Small intestine (tissue), 7 donors: ENCODE measurements at regions not wholly inside any gene's neighbourhood (a gene's known extent, or its start where the extent isn't known, plus 50 kb on each side); places are given as distances from the start of the nearest gene placed in this dataset.

Experiments
- DNase-seq, 2 donors: peaks; one replicate each; pipeline versions ENCODE4 v3.0.0 to v3.0.0-alpha.2; 2013
- FAIRE-seq: peaks from 2 replicates; lab custom pipeline; 2012; peaks lifted over from hg19 to GRCh38; lab: Jason Lieb, UNC
- H3K27ac ChIP-seq, 3 donors: one replicate each; pipeline ENCODE4 v1.5.1; 2013; ENCODE audit warnings: low read length in 2 of 3, mild to moderate bottlenecking in 2 of 3, control low read depth in 1 of 3, inconsistent platforms in 1 of 3, low read depth in 1 of 3, moderate library complexity in 1 of 3
- H3K27me3 ChIP-seq, 3 donors: one replicate each; pipeline ENCODE4 v1.6.1; 2013; ENCODE audit warnings: low read length in 3 of 3, inconsistent platforms in 1 of 3; ENCODE audit not compliant: control insufficient read depth in 3 of 3, insufficient read depth in 3 of 3
- H3K36me3 ChIP-seq, 3 donors: one replicate each; pipeline ENCODE4 v1.6.1; 2013; ENCODE audit warnings: low read length in 3 of 3, inconsistent platforms in 1 of 3, low read depth in 1 of 3, mild to moderate bottlenecking in 1 of 3, moderate library complexity in 1 of 3; ENCODE audit not compliant: control insufficient read depth in 3 of 3, insufficient read depth in 2 of 3
- H3K4me1 ChIP-seq, 3 donors: one replicate each; pipeline ENCODE4 v1.6.1; 2013; ENCODE audit warnings: low read length in 2 of 3, inconsistent platforms in 1 of 3, low read depth in 1 of 3, mild to moderate bottlenecking in 1 of 3, moderate library complexity in 1 of 3; ENCODE audit not compliant: control insufficient read depth in 3 of 3, insufficient read depth in 2 of 3
- H3K4me3 ChIP-seq, 3 donors: one replicate each; pipeline ENCODE4 v1.5.1; 2013; ENCODE audit warnings: low read length in 3 of 3, control low read depth in 1 of 3, inconsistent platforms in 1 of 3, low read depth in 1 of 3, mild to moderate bottlenecking in 1 of 3, moderate library complexity in 1 of 3
- H3K9me3 ChIP-seq, 2 donors: one replicate each; pipeline ENCODE4 v1.6.1; 2013; ENCODE audit warnings: low read depth in 1 of 2, low read length in 1 of 2; ENCODE audit not compliant: control insufficient read depth in 2 of 2, insufficient read depth in 1 of 2
- WGBS, 3 donors: extraction: QIAGEN DNeasy Blood & Tissue Kit; methylation state at CpG; one replicate each; pipeline ENCODE4 v1.1.7; 2013; 5-methylcytosine and 5-hydroxymethylcytosine counted together
- donor health status: healthy with polysubstance abuse.
- donor health status: control.
- donor health status: control.
- donor health status: Bipolar disorder and iron deficiency.
- donor health status: healthy.

GRCh38 chr14:87283547-87283946 is 709.4 kb downstream of the GALC start:
- Histone ChIP-seq H3K36me3 (no peaks in the 10 kb centered on the region), H3K27ac (no peak overlapping the region), H3K4me1 (no peaks in the 10 kb centered on the region), H3K27me3 (no peaks in the 10 kb centered on the region), H3K9me3 (no peaks in the 10 kb centered on the region), H3K4me3 (no peak overlapping the region)
- FAIRE-seq: no peak
- DNase-seq: no peak
- WGBS, 3 donors: 85 to 89% (median 88%) methylated on average over 5 of the region's 5 CpGs

GRCh38 chr14:87282266-87282665 is 710.7 kb downstream of the GALC start:
- Histone ChIP-seq H3K36me3 (no peaks in the 10 kb centered on the region), H3K4me3 (no peak overlapping the region), H3K9me3 (no peaks in the 10 kb centered on the region), H3K27me3 (no peaks in the 10 kb centered on the region), H3K4me1 (no peaks in the 10 kb centered on the region), H3K27ac (no peak overlapping the region)
- DNase-seq (no peak), FAIRE-seq (no peak)
- 80 to 90% (median 89%) methylated on average over 5 of the region's 5 CpGs for WGBS, 3 donors

DNA sequence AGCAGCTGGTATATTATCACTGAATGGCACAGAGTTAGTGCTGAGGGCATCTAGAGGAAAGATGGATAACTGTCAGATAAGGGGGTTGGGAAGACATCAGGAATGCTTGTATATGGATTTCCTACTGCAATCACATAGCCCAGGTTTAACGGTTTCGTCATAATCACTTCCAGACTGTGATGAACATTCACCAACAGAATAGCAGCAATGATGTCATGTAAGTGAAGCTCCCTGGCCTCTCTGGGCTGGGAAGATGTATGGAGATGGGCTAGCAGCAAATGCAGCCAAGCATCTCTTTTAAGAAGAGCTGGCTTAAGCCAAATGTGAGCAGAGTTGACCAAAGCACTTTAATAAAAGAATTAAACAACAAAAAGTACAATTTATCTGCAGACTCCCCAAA is 714.6 kb downstream of the GALC start:
- WGBS, 3 donors: 74 to 89% (median 81%) methylated on average over 2 of the region's 2 CpGs
- Histone ChIP-seq H3K4me3 (no peak overlapping the region), H3K36me3 (no peaks in the 10 kb centered on the region), H3K27ac (no peak overlapping the region), H3K9me3 (no peaks in the 10 kb centered on the region), H3K4me1 (no peaks in the 10 kb centered on the region), H3K27me3 (no peaks in the 10 kb centered on the region)
- DNase-seq: no peak
- no peak for FAIRE-seq

- Histone ChIP-seq H3K27ac (no peak overlapping the region), H3K4me1 (no peaks in the 10 kb centered on the region), H3K9me3 (peaks cover 0 to 3% of the 10 kb centered on the region in 2 donors), H3K27me3 (no peaks in the 10 kb centered on the region), H3K36me3 (no peaks in the 10 kb centered on the region), H3K4me3 (no peak overlapping the region)
- FAIRE-seq (no peak), DNase-seq (no peak)
- 23 to 69% (median 25%) methylated on average over 2 of the region's 2 CpGs for WGBS, 3 donors
Measured at GRCh38 chr14:87271331-87271730, 721.7 kb downstream of the GALC start.

- H3K4me1 ChIP-seq: no peaks in the 10 kb centered on the region
- FAIRE-seq (no peak), DNase-seq (no peak)
- H3K4me3 ChIP-seq: no peak overlapping the region
- no peak overlapping the region for H3K27ac ChIP-seq
- no peaks in the 10 kb centered on the region for H3K27me3 ChIP-seq
- no peaks in the 10 kb centered on the region for H3K36me3 ChIP-seq
- peaks cover 0 to 3% of the 10 kb centered on the region in 2 donors for H3K9me3 ChIP-seq
- 40 to 66% (median 43%) methylated on average over 2 of the region's 2 CpGs for WGBS, 3 donors
Measured at GRCh38 chr14:87268997-87269396, 724.0 kb downstream of the GALC start.

DNA sequence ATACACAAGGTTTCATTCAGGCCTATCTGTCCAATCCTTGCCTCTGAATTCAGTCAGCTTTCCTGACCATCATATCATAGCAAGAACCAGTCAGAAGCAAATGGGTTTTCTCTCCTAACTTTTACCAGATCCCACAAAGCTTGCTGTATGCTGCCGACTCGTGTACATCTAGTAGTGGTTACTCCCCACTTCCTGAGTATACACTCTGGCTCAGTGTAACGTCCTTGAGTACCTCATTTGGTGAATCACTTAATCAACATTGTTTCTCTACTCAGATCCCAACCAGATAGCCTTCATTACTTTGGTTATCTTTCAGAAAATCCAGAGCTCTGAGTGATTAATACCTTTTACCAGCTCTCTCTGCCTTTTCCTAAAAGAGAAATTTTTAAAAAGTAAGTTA is 728.2 kb downstream of the GALC start:
- FAIRE-seq: no peak

DNA sequence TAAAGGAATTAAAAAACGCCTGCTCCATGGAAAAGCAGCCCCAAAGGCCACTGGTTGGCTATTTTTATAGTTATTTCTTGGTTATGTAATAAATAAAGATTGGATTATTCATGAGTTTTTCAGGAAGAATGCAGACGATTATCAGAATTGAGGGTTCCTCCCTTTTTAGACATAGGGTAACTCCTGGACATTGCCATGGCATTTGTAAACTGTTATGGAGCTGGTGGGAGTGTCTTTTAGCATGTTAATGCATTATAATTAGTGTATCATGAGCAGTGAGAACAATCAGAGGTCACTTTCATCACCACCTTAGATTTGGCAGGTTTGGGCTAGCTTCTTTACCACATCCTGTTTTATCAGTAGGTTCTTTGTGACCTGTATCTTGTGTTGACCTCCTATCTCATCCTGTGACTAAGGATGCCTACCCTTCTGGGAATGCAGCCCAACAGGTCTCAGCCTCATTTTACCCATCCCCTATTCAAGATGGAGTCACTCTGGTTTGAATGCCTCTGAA is 728.7 kb downstream of the GALC start:
- Histone ChIP-seq H3K4me3 (no peak overlapping the region), H3K27me3 (no peaks in the 10 kb centered on the region), H3K4me1 (no peaks in the 10 kb centered on the region), H3K36me3 (no peaks in the 10 kb centered on the region), H3K27ac (no peak overlapping the region), H3K9me3 (peaks cover 0 to 1% of the 10 kb centered on the region in 2 donors)
- 38 to 59% (median 40%) methylated on average over 2 of the region's 2 CpGs for whole genome bisulfite sequencing, 3 donors
- DNase-seq (no peak), FAIRE-seq (no peak)

More for the DNA sequence above, 728.2 kb downstream of the GALC start:
- no peaks in the 10 kb centered on the region for H3K27me3 ChIP-seq
- no peak for DNase-seq
- no peak overlapping the region for H3K4me3 ChIP-seq
- H3K9me3 ChIP-seq: peaks cover 0 to 1% of the 10 kb centered on the region in 2 donors
- WGBS, 3 donors: 57 to 61% (median 58%) methylated on average over 3 of the region's 3 CpGs
- H3K27ac ChIP-seq: no peak overlapping the region
- no peaks in the 10 kb centered on the region for H3K4me1 ChIP-seq
- no peaks in the 10 kb centered on the region for H3K36me3 ChIP-seq

DNA sequence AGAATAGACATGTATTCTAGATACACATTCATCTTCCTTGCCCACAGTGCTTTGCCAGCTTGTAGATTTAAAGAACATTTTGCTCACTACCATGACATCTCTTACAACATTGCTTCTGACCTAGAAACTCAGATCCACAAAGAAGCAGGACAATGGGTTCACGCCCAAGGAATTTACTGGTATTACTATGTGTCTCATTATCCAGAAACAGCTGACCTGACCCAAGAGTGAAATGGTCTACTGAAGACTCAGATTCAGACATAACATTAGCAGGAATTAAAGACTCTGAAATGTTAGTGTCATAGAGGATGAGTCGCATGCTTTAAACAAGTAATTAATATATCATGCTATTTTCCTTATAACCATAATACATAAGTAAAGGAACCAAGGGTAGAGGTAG is 731.4 kb downstream of the GALC start:
- Histone ChIP-seq H3K4me3 (no peak overlapping the region), H3K36me3 (no peaks in the 10 kb centered on the region), H3K27ac (no peak overlapping the region), H3K9me3 (peaks cover 0 to 2% of the 10 kb centered on the region in 2 donors), H3K4me1 (no peaks in the 10 kb centered on the region), H3K27me3 (no peaks in the 10 kb centered on the region)
- DNase-seq (no peak), FAIRE-seq (no peak)
- WGBS, 3 donors: 91 to 96% (median 94%) methylated on average over 2 of the region's 2 CpGs

- Histone ChIP-seq H3K27ac (no peak overlapping the region), H3K9me3 (peaks cover 0 to 2% of the 10 kb centered on the region in 2 donors), H3K36me3 (no peaks in the 10 kb centered on the region), H3K4me3 (no peak overlapping the region), H3K4me1 (no peaks in the 10 kb centered on the region), H3K27me3 (no peaks in the 10 kb centered on the region)
- 48 to 73% (median 58%) methylated on average over 3 of the region's 3 CpGs for WGBS, 3 donors
- FAIRE-seq (no peak), DNase-seq (no peak)
Measured at GRCh38 chr14:87260460-87260859, 732.5 kb downstream of the GALC start.
